ENCODE measurements at regions not wholly inside any gene's neighbourhood (a gene's known extent, or its start where the extent isn't known, plus 50 kb on each side); places are given as distances from the start of the nearest gene placed in this dataset.

GRCh38 chr2:104077573-104077972, 776.3 kb upstream of the POU3F3 start:
- no peak for DNase-seq (ENCODE audit: low read depth)
- no peak overlapping the region for H3K4me3 ChIP-seq (ENCODE audit: low read depth, low read length)
- TF ChIP-seq CTCF (IDR thresholded peaks at IDR 0.05; ENCODE audit: insufficient read depth, low read depth, low read length, missing control alignments) = no peak

- no peak for TF ChIP-seq CTCF (IDR thresholded peaks at IDR 0.05; ENCODE audit: insufficient read depth, low read depth, low read length, missing control alignments)
- no peak for DNase-seq (ENCODE audit: low read depth)
- no peak overlapping the region for H3K4me3 ChIP-seq (ENCODE audit: low read depth, low read length)
Measured at GRCh38 chr2:104078431-104079157, 775.3 kb upstream of the POU3F3 start.

- no peak for TF ChIP-seq CTCF (IDR thresholded peaks at IDR 0.05; ENCODE audit: insufficient read depth, low read depth, low read length, missing control alignments)
- DNase-seq (ENCODE audit: low read depth) = no peak
- no peak overlapping the region for H3K4me3 ChIP-seq (ENCODE audit: low read depth, low read length)
Measured at GRCh38 chr2:104088745-104089144, 765.2 kb upstream of the POU3F3 start.

GRCh38 chr2:104090407-104090806, 763.5 kb upstream of the POU3F3 start:
- H3K4me3 ChIP-seq (ENCODE audit: low read depth, low read length) = no peak overlapping the region
- no peak for TF ChIP-seq CTCF (IDR thresholded peaks at IDR 0.05; ENCODE audit: insufficient read depth, low read depth, low read length, missing control alignments)
- no peak for DNase-seq (ENCODE audit: low read depth)

- no peak for TF ChIP-seq CTCF (IDR thresholded peaks at IDR 0.05; ENCODE audit: insufficient read depth, low read depth, low read length, missing control alignments)
- H3K4me3 ChIP-seq (ENCODE audit: low read depth, low read length) = no peak overlapping the region
- no peak for DNase-seq (ENCODE audit: low read depth)
Measured at GRCh38 chr2:104091894-104092293, 762.0 kb upstream of the POU3F3 start.

- TF ChIP-seq CTCF (IDR thresholded peaks at IDR 0.05; ENCODE audit: insufficient read depth, low read depth, low read length, missing control alignments) = no peak
- DNase-seq (ENCODE audit: low read depth) = no peak
Measured at GRCh38 chr2:104092886-104093285, 761.0 kb upstream of the POU3F3 start.

GRCh38 chr2:104102615-104103014, 751.3 kb upstream of the POU3F3 start:
- no peak for DNase-seq (ENCODE audit: low read depth)
- no peak overlapping the region for H3K4me3 ChIP-seq (ENCODE audit: low read depth, low read length)
- TF ChIP-seq CTCF (IDR thresholded peaks at IDR 0.05; ENCODE audit: insufficient read depth, low read depth, low read length, missing control alignments) = no peak

More at GRCh38 chr2:104092886-104093285, 761.0 kb upstream of the POU3F3 start:
- no peak overlapping the region for H3K4me3 ChIP-seq (ENCODE audit: low read depth, low read length)
